ENCODE measurements at regions not wholly inside any gene's neighbourhood (a gene's known extent, or its start where the extent isn't known, plus 50 kb on each side); places are given as distances from the start of the nearest gene placed in this dataset.

DNA sequence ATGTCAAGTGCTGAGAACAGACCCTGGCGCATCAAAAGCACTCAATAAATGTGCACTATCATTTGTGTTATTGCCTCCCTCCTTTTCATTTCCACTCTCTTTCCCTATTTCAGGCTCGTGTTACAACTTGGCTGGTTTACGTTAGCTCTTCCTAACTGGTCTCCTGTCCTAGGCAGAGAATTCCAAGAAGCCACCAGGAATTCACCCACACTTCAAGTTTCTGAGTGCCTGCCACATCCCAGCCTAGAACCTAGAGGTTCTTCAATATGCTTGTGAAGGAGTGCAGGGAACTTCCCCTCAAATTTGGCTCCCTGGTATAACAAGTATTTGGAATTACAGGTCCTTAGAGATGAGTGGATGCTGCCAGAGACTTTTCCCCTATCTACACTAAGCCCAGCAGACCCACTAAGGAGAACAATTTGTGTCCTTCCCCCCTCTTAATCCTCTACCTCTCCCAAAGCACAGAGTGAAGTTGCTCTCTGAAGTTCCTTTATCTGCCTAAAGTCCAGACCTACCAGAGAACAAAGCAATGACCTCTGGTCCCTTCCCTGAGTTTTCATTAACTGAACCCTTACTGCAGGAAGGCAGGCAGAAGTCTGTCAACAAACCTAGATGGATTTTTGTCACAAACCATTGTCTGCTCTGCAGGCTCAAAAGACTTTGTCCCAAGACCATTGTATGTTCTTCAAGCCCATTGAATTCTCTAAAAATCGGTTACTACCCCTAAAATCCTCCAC is 201.6 kb upstream of the JARID2 start:
- no peak for TF ChIP-seq EZH2phosphoT487 (IDR thresholded peaks at IDR 0.05; ENCODE audit: low read length)
- TF ChIP-seq, protein P1, sequence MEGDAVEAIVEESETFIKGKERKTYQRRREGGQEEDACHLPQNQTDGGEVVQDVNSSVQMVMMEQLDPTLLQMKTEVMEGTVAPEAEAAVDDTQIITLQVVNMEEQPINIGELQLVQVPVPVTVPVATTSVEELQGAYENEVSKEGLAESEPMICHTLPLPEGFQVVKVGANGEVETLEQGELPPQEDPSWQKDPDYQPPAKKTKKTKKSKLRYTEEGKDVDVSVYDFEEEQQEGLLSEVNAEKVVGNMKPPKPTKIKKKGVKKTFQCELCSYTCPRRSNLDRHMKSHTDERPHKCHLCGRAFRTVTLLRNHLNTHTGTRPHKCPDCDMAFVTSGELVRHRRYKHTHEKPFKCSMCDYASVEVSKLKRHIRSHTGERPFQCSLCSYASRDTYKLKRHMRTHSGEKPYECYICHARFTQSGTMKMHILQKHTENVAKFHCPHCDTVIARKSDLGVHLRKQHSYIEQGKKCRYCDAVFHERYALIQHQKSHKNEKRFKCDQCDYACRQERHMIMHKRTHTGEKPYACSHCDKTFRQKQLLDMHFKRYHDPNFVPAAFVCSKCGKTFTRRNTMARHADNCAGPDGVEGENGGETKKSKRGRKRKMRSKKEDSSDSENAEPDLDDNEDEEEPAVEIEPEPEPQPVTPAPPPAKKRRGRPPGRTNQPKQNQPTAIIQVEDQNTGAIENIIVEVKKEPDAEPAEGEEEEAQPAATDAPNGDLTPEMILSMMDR (IDR thresholded peaks at IDR 0.05; ENCODE audit: low read length), result no peak
- TF ChIP-seq EZH2 (optimal IDR thresholded peaks at IDR 0.05; ENCODE audit: low read depth, low read length), result no peak
- Histone ChIP-seq H3K9me3 (replicated peaks; ENCODE audit: insufficient read depth, low read length) (no peaks in the 10 kb centered on the region), H3K79me2 (ENCODE audit: low read length) (no peaks in the 10 kb centered on the region), H3K4me2 (ENCODE audit: low read depth, low read length) (no peak overlapping the region), H3K36me3 (replicated peaks; ENCODE audit: insufficient read depth, low read length) (no peaks in the 10 kb centered on the region), H3F3A (ENCODE audit: insufficient read depth, low read length) (no peaks in the 10 kb centered on the region), H3K4me1 (ENCODE audit: low read length) (no peaks in the 10 kb centered on the region), H3K4me3 (ENCODE audit: low read length) (no peak overlapping the region), H3K27ac (ENCODE audit: low read length) (no peak overlapping the region), H4K20me1 (ENCODE audit: insufficient read depth, low read length) (no peaks in the 10 kb centered on the region), H3K27me3 (replicated peaks; ENCODE audit: insufficient read depth, low read length) (no peaks in the 10 kb centered on the region), H3K9ac (ENCODE audit: low read length) (no peak overlapping the region), H3K9me2 (replicated peaks; ENCODE audit: insufficient read depth, low read length) (no peaks in the 10 kb centered on the region), H2AFZ (ENCODE audit: low read length) (no peak overlapping the region)
- DNase-seq, result no peak

DNA sequence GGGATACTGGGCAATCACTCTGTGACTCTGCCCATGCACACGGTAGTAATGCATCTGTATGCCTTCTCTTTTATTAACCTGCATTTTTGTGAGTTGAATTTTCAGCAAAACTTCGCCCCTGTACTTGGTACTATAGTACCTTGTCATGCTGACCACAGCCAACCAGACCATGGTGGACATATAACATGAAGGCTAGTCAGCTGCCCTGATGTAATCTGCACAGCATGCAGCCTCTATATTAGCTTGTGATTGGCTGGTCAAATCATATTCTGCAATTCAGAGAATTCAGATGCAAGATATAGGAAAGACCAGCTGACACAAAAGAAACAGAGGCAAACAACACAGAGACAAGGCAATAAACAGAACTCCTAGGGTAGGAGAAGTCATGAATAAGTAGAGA is 200.9 kb upstream of the JARID2 start:
- no peak for DNase-seq
- TF ChIP-seq, protein P1 (IDR thresholded peaks at IDR 0.05; ENCODE audit: low read length), result no peak
- TF ChIP-seq EZH2phosphoT487 (IDR thresholded peaks at IDR 0.05; ENCODE audit: low read length) (no peak), EZH2 (optimal IDR thresholded peaks at IDR 0.05; ENCODE audit: low read depth, low read length) (no peak)
- no peak overlapping the region for H2AFZ ChIP-seq (ENCODE audit: low read length)
- H3K4me2 ChIP-seq (ENCODE audit: low read depth, low read length), result no peak overlapping the region
- no peak overlapping the region for H3K9ac ChIP-seq (ENCODE audit: low read length)
- no peaks in the 10 kb centered on the region for H3F3A ChIP-seq (ENCODE audit: insufficient read depth, low read length)
- no peaks in the 10 kb centered on the region for H3K4me1 ChIP-seq (ENCODE audit: low read length)
- H3K4me3 ChIP-seq (ENCODE audit: low read length), result no peak overlapping the region
- no peaks in the 10 kb centered on the region for H3K36me3 ChIP-seq (replicated peaks; ENCODE audit: insufficient read depth, low read length)
- H4K20me1 ChIP-seq (ENCODE audit: insufficient read depth, low read length), result no peaks in the 10 kb centered on the region
- no peaks in the 10 kb centered on the region for H3K9me2 ChIP-seq (replicated peaks; ENCODE audit: insufficient read depth, low read length)
- no peaks in the 10 kb centered on the region for H3K27me3 ChIP-seq (replicated peaks; ENCODE audit: insufficient read depth, low read length)
- no peak overlapping the region for H3K27ac ChIP-seq (ENCODE audit: low read length)
- H3K9me3 ChIP-seq (replicated peaks; ENCODE audit: insufficient read depth, low read length), result no peaks in the 10 kb centered on the region
- no peaks in the 10 kb centered on the region for H3K79me2 ChIP-seq (ENCODE audit: low read length)

DNA sequence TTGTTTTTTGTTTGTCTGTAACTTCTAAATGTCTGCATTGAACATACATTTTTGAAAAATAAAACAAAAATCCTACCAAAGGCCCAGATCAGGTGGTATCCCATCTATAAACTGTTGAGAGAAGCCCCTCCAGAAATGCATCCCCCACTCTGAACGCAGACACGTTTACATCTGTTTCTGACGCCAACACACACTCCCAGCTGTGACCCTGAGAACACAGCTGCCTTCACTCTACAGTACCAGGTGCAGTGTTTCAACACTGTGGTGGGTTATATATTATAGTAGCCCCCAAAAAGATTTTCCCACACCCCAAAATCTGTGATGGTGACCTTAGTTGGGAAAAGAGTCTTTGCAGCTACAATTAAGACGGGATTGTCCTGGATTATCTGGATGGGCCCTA is 199.1 kb upstream of the JARID2 start:
- H3K9me2 ChIP-seq (replicated peaks; ENCODE audit: insufficient read depth, low read length), result no peaks in the 10 kb centered on the region
- H3F3A ChIP-seq (ENCODE audit: insufficient read depth, low read length), result no peaks in the 10 kb centered on the region
- no peaks in the 10 kb centered on the region for H3K36me3 ChIP-seq (replicated peaks; ENCODE audit: insufficient read depth, low read length)
- H3K4me2 ChIP-seq (ENCODE audit: low read depth, low read length), result no peak overlapping the region
- H3K4me1 ChIP-seq (ENCODE audit: low read length), result no peaks in the 10 kb centered on the region
- no peak overlapping the region for H2AFZ ChIP-seq (ENCODE audit: low read length)
- no peak overlapping the region for H3K27ac ChIP-seq (ENCODE audit: low read length)
- H3K9me3 ChIP-seq (replicated peaks; ENCODE audit: insufficient read depth, low read length), result no peaks in the 10 kb centered on the region
- H4K20me1 ChIP-seq (ENCODE audit: insufficient read depth, low read length), result no peaks in the 10 kb centered on the region
- H3K9ac ChIP-seq (ENCODE audit: low read length), result no peak overlapping the region
- TF ChIP-seq, protein P1 (IDR thresholded peaks at IDR 0.05; ENCODE audit: low read length), result no peak
- TF ChIP-seq EZH2 (optimal IDR thresholded peaks at IDR 0.05; ENCODE audit: low read depth, low read length), result no peak
- no peak for TF ChIP-seq EZH2phosphoT487 (IDR thresholded peaks at IDR 0.05; ENCODE audit: low read length)
- H3K27me3 ChIP-seq (replicated peaks; ENCODE audit: insufficient read depth, low read length), result no peaks in the 10 kb centered on the region
- DNase-seq, result no peak
- no peaks in the 10 kb centered on the region for H3K79me2 ChIP-seq (ENCODE audit: low read length)
- no peak overlapping the region for H3K4me3 ChIP-seq (ENCODE audit: low read length)

All from MM.1S (cell line).